ENCODE measurements at regions not wholly inside any gene's neighbourhood (a gene's known extent, or its start where the extent isn't known, plus 50 kb on each side); places are given as distances from the start of the nearest gene placed in this dataset.

GRCh38 chr7:115491744-115492380 is 538.7 kb downstream of the TFEC start:
- no peak for TF ChIP-seq POLR2AphosphoS5 (IDR thresholded peaks at IDR 0.05; ENCODE audit: low read depth)
- no peak for TF ChIP-seq REST (IDR thresholded peaks at IDR 0.05; ENCODE audit: insufficient replicate concordance, low read depth)
- TF ChIP-seq CTCF (IDR thresholded peaks at IDR 0.05; ENCODE audit: insufficient read depth, low read length): no peak
- TF ChIP-seq SPI1 (IDR thresholded peaks at IDR 0.05; ENCODE audit: borderline replicate concordance, low read depth): no peak
- no peak for TF ChIP-seq GABPA (IDR thresholded peaks at IDR 0.05; ENCODE audit: low read depth)

All from HL-60 (cell line).